ENCODE measurements at regions not wholly inside any gene's neighbourhood (a gene's known extent, or its start where the extent isn't known, plus 50 kb on each side); places are given as distances from the start of the nearest gene placed in this dataset.

- H3K4me3 ChIP-seq (ENCODE audit: low read depth, low read length): no peak overlapping the region
- TF ChIP-seq, protein P1, sequence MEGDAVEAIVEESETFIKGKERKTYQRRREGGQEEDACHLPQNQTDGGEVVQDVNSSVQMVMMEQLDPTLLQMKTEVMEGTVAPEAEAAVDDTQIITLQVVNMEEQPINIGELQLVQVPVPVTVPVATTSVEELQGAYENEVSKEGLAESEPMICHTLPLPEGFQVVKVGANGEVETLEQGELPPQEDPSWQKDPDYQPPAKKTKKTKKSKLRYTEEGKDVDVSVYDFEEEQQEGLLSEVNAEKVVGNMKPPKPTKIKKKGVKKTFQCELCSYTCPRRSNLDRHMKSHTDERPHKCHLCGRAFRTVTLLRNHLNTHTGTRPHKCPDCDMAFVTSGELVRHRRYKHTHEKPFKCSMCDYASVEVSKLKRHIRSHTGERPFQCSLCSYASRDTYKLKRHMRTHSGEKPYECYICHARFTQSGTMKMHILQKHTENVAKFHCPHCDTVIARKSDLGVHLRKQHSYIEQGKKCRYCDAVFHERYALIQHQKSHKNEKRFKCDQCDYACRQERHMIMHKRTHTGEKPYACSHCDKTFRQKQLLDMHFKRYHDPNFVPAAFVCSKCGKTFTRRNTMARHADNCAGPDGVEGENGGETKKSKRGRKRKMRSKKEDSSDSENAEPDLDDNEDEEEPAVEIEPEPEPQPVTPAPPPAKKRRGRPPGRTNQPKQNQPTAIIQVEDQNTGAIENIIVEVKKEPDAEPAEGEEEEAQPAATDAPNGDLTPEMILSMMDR (conservative IDR thresholded peaks at IDR 0.05; ENCODE audit: low read depth, low read length): no peak
- no peak for DNase-seq (ENCODE audit: low read depth)
Measured at GRCh38 chrX:94041881-94042280, 367.9 kb downstream of the FAM133A start.

GRCh38 chrX:94045724-94046123 is 371.7 kb downstream of the FAM133A start:
- DNase-seq (ENCODE audit: low read depth): no peak
- TF ChIP-seq, protein P1 (conservative IDR thresholded peaks at IDR 0.05; ENCODE audit: low read depth, low read length): no peak
- no peak overlapping the region for H3K4me3 ChIP-seq (ENCODE audit: low read depth, low read length)

GRCh38 chrX:94051926-94052325 is 377.9 kb downstream of the FAM133A start:
- DNase-seq (ENCODE audit: low read depth): no peak
- TF ChIP-seq, protein P1 (conservative IDR thresholded peaks at IDR 0.05; ENCODE audit: low read depth, low read length): no peak
- H3K4me3 ChIP-seq (ENCODE audit: low read depth, low read length): no peak overlapping the region

- no peak overlapping the region for H3K4me3 ChIP-seq (ENCODE audit: low read depth, low read length)
- TF ChIP-seq, protein P1 (conservative IDR thresholded peaks at IDR 0.05; ENCODE audit: low read depth, low read length): no peak
- DNase-seq (ENCODE audit: low read depth): no peak
Measured at GRCh38 chrX:94053575-94053974, 379.6 kb downstream of the FAM133A start.

DNA sequence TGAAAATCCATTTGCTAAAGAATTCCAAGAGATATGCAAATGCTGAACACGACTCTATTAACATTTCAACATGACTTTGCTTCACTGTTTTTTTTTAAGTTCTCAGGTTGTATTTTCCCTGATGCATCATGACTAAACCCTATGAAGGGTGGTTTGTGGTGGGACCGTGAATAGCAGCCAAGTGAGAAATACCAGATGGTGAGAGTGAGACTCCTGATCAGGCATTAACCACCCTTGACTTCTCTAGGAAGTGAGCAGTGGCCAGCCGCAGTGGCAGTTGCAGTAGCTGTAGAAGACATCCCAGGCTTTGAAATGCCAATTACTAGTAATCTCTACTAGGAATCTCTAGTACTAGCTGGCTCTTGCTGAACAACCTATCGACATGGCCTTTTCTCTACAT is 383.4 kb downstream of the FAM133A start:
- TF ChIP-seq, protein P1 (conservative IDR thresholded peaks at IDR 0.05; ENCODE audit: low read depth, low read length): no peak
- DNase-seq (ENCODE audit: low read depth): no peak
- no peak overlapping the region for H3K4me3 ChIP-seq (ENCODE audit: low read depth, low read length)

GRCh38 chrX:94058728-94059382 is 384.8 kb downstream of the FAM133A start:
- H3K4me3 ChIP-seq (ENCODE audit: low read depth, low read length): no peak overlapping the region
- DNase-seq (ENCODE audit: low read depth): no peak
- TF ChIP-seq, protein P1 (conservative IDR thresholded peaks at IDR 0.05; ENCODE audit: low read depth, low read length): peak; percentile 48

DNA sequence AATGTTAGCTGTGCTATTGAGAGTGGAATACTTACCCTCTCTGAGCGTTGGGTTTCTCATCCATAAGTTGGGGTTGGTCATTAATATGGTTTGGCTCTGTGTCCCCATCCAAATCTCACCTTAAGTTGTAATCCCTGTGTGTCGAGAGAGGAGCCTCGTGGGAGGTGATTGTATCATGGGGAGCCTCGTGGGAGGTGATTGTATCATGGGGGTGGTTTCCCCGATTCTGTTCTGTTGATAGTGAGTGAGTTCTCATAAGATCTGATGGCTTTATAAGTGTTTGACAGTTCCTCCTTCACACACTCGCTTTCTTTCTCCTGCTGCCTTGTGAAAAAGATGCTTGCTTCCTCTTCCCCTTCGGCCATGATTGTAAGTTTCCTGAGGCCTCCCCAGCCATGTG is 391.1 kb downstream of the FAM133A start:
- TF ChIP-seq, protein P1 (conservative IDR thresholded peaks at IDR 0.05; ENCODE audit: low read depth, low read length): no peak
- no peak for DNase-seq (ENCODE audit: low read depth)
- H3K4me3 ChIP-seq (ENCODE audit: low read depth, low read length): no peak overlapping the region

Data from epithelial cell of proximal tubule (primary cell).